Cardiac muscle cell (in vitro differentiated cells and primary cell): ENCODE measurements at regions not wholly inside any gene's neighbourhood (a gene's known extent, or its start where the extent isn't known, plus 50 kb on each side); places are given as distances from the start of the nearest gene placed in this dataset.

ENCODE experiments used
- DNase-seq, 2 donors: peaks; one replicate each; pipeline versions ENCODE4 v3.0.0 to v3.0.0-alpha.2; 2010 to 2017; ENCODE audit warnings: low read depth in 1 of 2, low spot score in 1 of 2
- H3K27ac ChIP-seq: fragments of 200-600 bp; sonication (generic); 2 replicates; pipeline ENCODE4 v1.5.1; 2016
- H3K27me3 ChIP-seq: fragments of 200-600 bp; sonication (generic); 2 replicates; pipeline ENCODE4 v1.6.0; 2016; ENCODE audit warnings: control low read depth
- H3K36me3 ChIP-seq: fragments of 200-600 bp; sonication (generic); 2 replicates; pipeline ENCODE4 v1.5.1; 2016; ENCODE audit warnings: control low read depth
- H3K4me1 ChIP-seq: fragments of 200-600 bp; sonication (generic); 2 replicates; pipeline ENCODE4 v1.8.1; 2017; ENCODE audit warnings: low read depth, mild to moderate bottlenecking, mixed run types
- H3K4me3 ChIP-seq: fragments of 200-600 bp; sonication (generic); 2 replicates; pipeline ENCODE4 v1.5.1; 2016; ENCODE audit warnings: mild to moderate bottlenecking
- H3K9me3 ChIP-seq: fragments of 200-600 bp; sonication (generic); 2 replicates; pipeline ENCODE4 v1.5.1; 2017; ENCODE audit warnings: low read depth, mild to moderate bottlenecking, control low read depth
- CTCF ChIP-seq: IDR thresholded peaks from 2 replicates; pipeline ENCODE4 v1.5.1; 2012; ENCODE audit warnings: low read depth, mild to moderate bottlenecking, low read length

- H3K4me3 ChIP-seq, result no peak overlapping the region
- no peaks in the 10 kb centered on the region for H3K36me3 ChIP-seq
- no peak for TF ChIP-seq CTCF
- H3K27me3 ChIP-seq, result no peaks in the 10 kb centered on the region
- H3K27ac ChIP-seq, result no peak overlapping the region
- no peaks in the 10 kb centered on the region for H3K9me3 ChIP-seq
- DNase-seq, result no peak
- no peaks in the 10 kb centered on the region for H3K4me1 ChIP-seq
Measured at GRCh38 chr18:64888956-64889355, 740.1 kb upstream of the LINC00305 start.

- Histone ChIP-seq H3K4me3 (no peak overlapping the region), H3K4me1 (peaks cover 4% of the 10 kb centered on the region), H3K36me3 (no peaks in the 10 kb centered on the region), H3K9me3 (no peaks in the 10 kb centered on the region), H3K27ac (no peak overlapping the region), H3K27me3 (no peaks in the 10 kb centered on the region)
- TF ChIP-seq CTCF, result no peak
- no peak for DNase-seq
Measured at GRCh38 chr18:64886995-64887394, 738.1 kb upstream of the LINC00305 start.

DNA sequence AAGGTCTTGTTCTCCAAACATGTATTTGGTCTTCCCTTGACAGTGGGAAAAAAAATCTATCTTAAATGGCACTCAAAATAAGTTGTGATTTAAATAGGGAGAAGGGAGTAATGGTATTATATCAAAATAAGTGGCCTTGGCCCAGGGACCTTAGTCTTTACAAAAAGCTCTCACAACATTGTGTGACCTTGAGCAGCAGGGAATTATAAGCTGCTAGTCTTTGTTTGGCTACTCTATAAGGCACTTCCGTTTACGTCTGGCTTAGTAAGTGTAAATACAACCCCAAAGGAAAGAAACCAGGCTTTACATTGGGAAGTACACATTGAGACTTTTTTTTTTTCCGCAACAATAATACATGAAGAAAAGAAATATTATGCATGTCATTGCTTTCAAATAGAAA, 734.0 kb upstream of the LINC00305 start:
- Histone ChIP-seq H3K36me3 (no peaks in the 10 kb centered on the region), H3K4me1 (peaks cover 4% of the 10 kb centered on the region), H3K9me3 (no peaks in the 10 kb centered on the region), H3K27ac (no peak overlapping the region), H3K4me3 (no peak overlapping the region), H3K27me3 (no peaks in the 10 kb centered on the region)
- no peak for TF ChIP-seq CTCF
- no peak for DNase-seq

DNA sequence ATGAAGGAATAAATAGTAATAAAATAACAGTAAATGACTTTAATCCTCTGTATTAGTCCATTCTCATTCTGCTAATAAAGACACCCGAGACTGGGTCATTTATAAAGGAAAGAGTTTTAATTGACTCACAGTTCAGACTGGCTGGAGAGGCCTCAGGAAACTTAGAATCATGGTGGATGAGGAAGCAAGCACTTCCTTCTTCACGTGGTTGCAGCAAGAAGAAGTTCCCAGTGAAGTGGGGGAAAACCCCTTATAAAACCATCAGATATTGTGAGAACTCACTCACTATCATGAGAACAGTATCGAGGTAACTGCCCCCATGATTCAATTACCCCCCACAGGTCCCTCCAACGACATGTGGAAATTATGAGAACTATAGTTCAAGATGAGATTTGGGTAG, 727.9 kb upstream of the LINC00305 start:
- no peak for TF ChIP-seq CTCF
- peaks cover 17% of the 10 kb centered on the region for H3K4me1 ChIP-seq
- no peak overlapping the region for H3K4me3 ChIP-seq
- H3K27ac ChIP-seq, result no peak overlapping the region
- H3K9me3 ChIP-seq, result no peaks in the 10 kb centered on the region
- no peaks in the 10 kb centered on the region for H3K27me3 ChIP-seq
- no peaks in the 10 kb centered on the region for H3K36me3 ChIP-seq
- DNase-seq, result no peak

DNA sequence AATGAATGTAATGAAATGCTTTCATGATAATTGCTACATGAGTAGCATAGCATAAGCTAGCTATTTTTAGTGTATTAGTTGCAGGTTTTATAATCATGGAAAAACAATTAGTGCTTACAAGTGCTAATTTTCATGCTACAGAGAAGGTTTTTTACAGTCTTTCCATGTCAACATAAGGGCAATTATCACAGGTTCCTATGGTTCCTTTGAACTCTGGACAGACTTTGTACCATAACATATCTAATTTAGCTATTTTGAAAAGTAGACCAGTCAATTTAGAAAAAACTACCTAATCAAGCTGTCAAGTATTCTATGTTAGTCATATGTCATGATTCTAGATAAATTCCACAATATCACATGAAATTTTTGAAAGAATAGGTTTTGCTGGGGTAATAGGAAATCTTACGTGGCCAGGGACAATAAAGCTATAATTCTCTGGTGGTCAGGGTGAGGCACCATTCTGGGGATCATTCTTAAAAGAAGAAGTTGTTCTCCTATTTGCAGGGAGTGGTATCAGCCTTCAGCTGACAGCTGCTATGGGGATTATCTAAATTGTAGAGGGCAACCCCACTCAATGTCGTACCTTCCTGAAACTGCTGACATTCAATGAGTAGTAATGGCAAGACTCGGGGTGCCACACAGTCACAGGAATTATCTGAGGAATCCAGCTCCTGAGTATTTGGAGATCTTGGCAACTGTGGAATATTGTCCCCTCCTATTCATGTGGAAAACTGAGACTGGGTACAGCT, 724.0 kb upstream of the LINC00305 start:
- no peaks in the 10 kb centered on the region for H3K9me3 ChIP-seq
- TF ChIP-seq CTCF, result no peak
- H3K4me1 ChIP-seq, result peaks cover 17% of the 10 kb centered on the region
- H3K36me3 ChIP-seq, result no peaks in the 10 kb centered on the region
- H3K4me3 ChIP-seq, result no peak overlapping the region
- H3K27ac ChIP-seq, result peak overlapping the region; percentile 60
- DNase-seq, result peak in 1 of 2 donors; percentile 63
- H3K27me3 ChIP-seq, result no peaks in the 10 kb centered on the region
